ENCODE measurements at regions not wholly inside any gene's neighbourhood (a gene's known extent, or its start where the extent isn't known, plus 50 kb on each side); places are given as distances from the start of the nearest gene placed in this dataset.

GRCh38 chr11:26859416-26859815, 134.5 kb upstream of the FIBIN start:
- H3K4me3 ChIP-seq (ENCODE audit: low read depth, low read length), result no peak overlapping the region
- DNase-seq (ENCODE audit: low read depth), result no peak

GRCh38 chr11:26860091-26860780, 133.7 kb upstream of the FIBIN start:
- peak; percentile 12 for DNase-seq (ENCODE audit: low read depth)
- TF ChIP-seq CTCF (IDR thresholded peaks at IDR 0.05; ENCODE audit: insufficient read depth, low read depth, low read length), result no peak
- H3K4me3 ChIP-seq (ENCODE audit: low read depth, low read length), result no peak overlapping the region

More at GRCh38 chr11:26859416-26859815, 134.5 kb upstream of the FIBIN start:
- no peak for TF ChIP-seq CTCF (IDR thresholded peaks at IDR 0.05; ENCODE audit: insufficient read depth, low read depth, low read length)

GRCh38 chr11:26860895-26861294, 133.0 kb upstream of the FIBIN start:
- no peak overlapping the region for H3K4me3 ChIP-seq (ENCODE audit: low read depth, low read length)
- TF ChIP-seq CTCF (IDR thresholded peaks at IDR 0.05; ENCODE audit: insufficient read depth, low read depth, low read length), result no peak
- no peak for DNase-seq (ENCODE audit: low read depth)

GRCh38 chr11:26862801-26863200, 131.1 kb upstream of the FIBIN start:
- TF ChIP-seq CTCF (IDR thresholded peaks at IDR 0.05; ENCODE audit: insufficient read depth, low read depth, low read length), result no peak
- no peak for DNase-seq (ENCODE audit: low read depth)

GRCh38 chr11:26865703-26866102, 128.2 kb upstream of the FIBIN start:
- H3K4me3 ChIP-seq (ENCODE audit: low read depth, low read length), result no peak overlapping the region
- DNase-seq (ENCODE audit: low read depth), result peak; percentile 75
- no peak for TF ChIP-seq CTCF (IDR thresholded peaks at IDR 0.05; ENCODE audit: insufficient read depth, low read depth, low read length)

More at GRCh38 chr11:26862801-26863200, 131.1 kb upstream of the FIBIN start:
- H3K4me3 ChIP-seq (ENCODE audit: low read depth, low read length), result no peak overlapping the region

GRCh38 chr11:26867286-26867685, 126.6 kb upstream of the FIBIN start:
- no peak overlapping the region for H3K4me3 ChIP-seq (ENCODE audit: low read depth, low read length)
- peak; percentile 86 for DNase-seq (ENCODE audit: low read depth)
- no peak for TF ChIP-seq CTCF (IDR thresholded peaks at IDR 0.05; ENCODE audit: insufficient read depth, low read depth, low read length)

All from fibroblast of villous mesenchyme (primary cell).